HT-29 (cell line): ENCODE measurements at regions not wholly inside any gene's neighbourhood (a gene's known extent, or its start where the extent isn't known, plus 50 kb on each side); places are given as distances from the start of the nearest gene placed in this dataset.
A peak's percentile ranks its signal among the peaks of the same experiment; 100 is the strongest.

Experiments
- DNase-seq: peaks from one replicate; pipeline ENCODE4 v3.0.0-alpha.2; 2015; ENCODE audit warnings: low spot score

- DNase-seq, result no peak
Observed at GRCh38 chr6:82738773-82739172, 326.9 kb downstream of the UBE3D start.

- DNase-seq, result no peak
Observed at GRCh38 chr6:82739303-82739702, 326.3 kb downstream of the UBE3D start.

- DNase-seq, result no peak
Observed at GRCh38 chr6:82740072-82740471, 325.6 kb downstream of the UBE3D start.

GRCh38 chr6:82741325-82741995, 324.2 kb downstream of the UBE3D start:
- DNase-seq, result no peak

GRCh38 chr6:82741996-82742385, 323.6 kb downstream of the UBE3D start:
- no peak for DNase-seq

- DNase-seq, result no peak
Observed at GRCh38 chr6:82744286-82745015, 321.2 kb downstream of the UBE3D start.

GRCh38 chr6:82750556-82750955, 315.1 kb downstream of the UBE3D start:
- DNase-seq, result no peak

GRCh38 chr6:82751718-82752117, 313.9 kb downstream of the UBE3D start:
- no peak for DNase-seq

- no peak for DNase-seq
Observed at GRCh38 chr6:82761674-82762345, 303.8 kb downstream of the UBE3D start.

- DNase-seq, result no peak
Observed at GRCh38 chr6:82766476-82766875, 299.2 kb downstream of the UBE3D start.

- no peak for DNase-seq
Observed at GRCh38 chr6:82767037-82767436, 298.6 kb downstream of the UBE3D start.

- DNase-seq, result no peak
Observed at GRCh38 chr6:82767447-82767846, 298.2 kb downstream of the UBE3D start.

- DNase-seq, result no peak
Observed at GRCh38 chr6:82772851-82773717, 292.6 kb downstream of the UBE3D start.

GRCh38 chr6:82775361-82775760, 290.3 kb downstream of the UBE3D start:
- no peak for DNase-seq

GRCh38 chr6:82775981-82776380, 289.7 kb downstream of the UBE3D start:
- no peak for DNase-seq

- no peak for DNase-seq
Observed at GRCh38 chr6:82779041-82779440, 286.6 kb downstream of the UBE3D start.

- DNase-seq, result no peak
Observed at GRCh38 chr6:82780334-82780733, 285.3 kb downstream of the UBE3D start.

- DNase-seq, result no peak
Observed at GRCh38 chr6:82781620-82782204, 283.9 kb downstream of the UBE3D start.

- DNase-seq, result peak; percentile 12
Observed at GRCh38 chr6:82783587-82784236, 281.9 kb downstream of the UBE3D start.

GRCh38 chr6:82785206-82785605, 280.4 kb downstream of the UBE3D start:
- DNase-seq, result no peak

- no peak for DNase-seq
Observed at GRCh38 chr6:82786248-82786647, 279.4 kb downstream of the UBE3D start.
